Endothelial cell (in vitro differentiated cells): ENCODE measurements at regions not wholly inside any gene's neighbourhood (a gene's known extent, or its start where the extent isn't known, plus 50 kb on each side); places are given as distances from the start of the nearest gene placed in this dataset.

ENCODE experiments used
- DNase-seq: peaks from one replicate; pipeline ENCODE4 v3.0.0; 2021; ENCODE audit warnings: low spot score
- H3K27ac Mint-ChIP-seq: one replicate; pipeline ENCODE4 v1.8.0; 2021; ENCODE audit warnings: mixed read lengths, inconsistent platforms; ENCODE audit not compliant: unreplicated experiment
- H3K27me3 Mint-ChIP-seq: one replicate; pipeline ENCODE4 v1.8.0; 2021; ENCODE audit warnings: mild to moderate bottlenecking, moderate library complexity, mixed read lengths, inconsistent platforms; ENCODE audit not compliant: unreplicated experiment
- H3K36me3 Mint-ChIP-seq: one replicate; pipeline ENCODE4 v1.8.0; 2021; ENCODE audit warnings: mild to moderate bottlenecking, low read depth, mixed read lengths, inconsistent platforms; ENCODE audit not compliant: unreplicated experiment
- H3K4me1 Mint-ChIP-seq: one replicate; pipeline ENCODE4 v1.8.0; 2021; ENCODE audit warnings: mild to moderate bottlenecking, mixed read lengths, inconsistent platforms; ENCODE audit not compliant: unreplicated experiment
- H3K4me3 Mint-ChIP-seq: one replicate; pipeline ENCODE4 v1.8.0; 2021; ENCODE audit warnings: mild to moderate bottlenecking, mixed read lengths, inconsistent platforms; ENCODE audit not compliant: unreplicated experiment
- H3K9me3 Mint-ChIP-seq: one replicate; pipeline ENCODE4 v1.8.0; 2021; ENCODE audit warnings: mixed read lengths, inconsistent platforms; ENCODE audit not compliant: unreplicated experiment
- CTCF ChIP-seq: fragments of 200-600 bp; sonication (generic); IDR thresholded peaks from one replicate; pipeline ENCODE4 v1.5.0; 2021; ENCODE audit warnings: antibody characterized with exemption; ENCODE audit not compliant: unreplicated experiment

DNA sequence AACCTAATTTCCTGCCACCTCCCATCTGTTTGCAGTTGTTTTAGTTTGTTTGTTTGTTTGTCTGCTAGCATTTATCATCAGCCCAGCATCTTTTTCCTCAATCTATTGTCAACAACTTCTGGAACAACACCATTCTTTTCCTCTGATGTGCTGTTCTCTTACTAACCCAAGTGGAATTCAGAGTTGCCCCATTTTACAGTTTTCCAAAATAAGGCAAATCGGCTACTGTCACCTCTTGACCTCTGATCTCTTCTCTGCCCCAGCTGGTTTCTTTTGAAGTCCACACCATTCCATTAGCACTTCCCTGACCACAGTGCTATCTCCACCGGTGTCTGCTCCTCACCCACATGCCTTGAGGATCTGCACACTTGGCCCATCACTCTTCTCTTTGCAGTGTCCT is 102.4 kb downstream of the EFNB2 start:
- no peaks in the 10 kb centered on the region for H3K9me3 Mint-ChIP-seq
- H3K4me3 Mint-ChIP-seq = no peak overlapping the region
- H3K27ac Mint-ChIP-seq = peak overlapping the region; percentile 33
- peaks cover 10% of the 10 kb centered on the region for H3K4me1 Mint-ChIP-seq
- no peak for DNase-seq
- no peaks in the 10 kb centered on the region for H3K27me3 Mint-ChIP-seq
- TF ChIP-seq CTCF = no peak
- H3K36me3 Mint-ChIP-seq = no peaks in the 10 kb centered on the region

DNA sequence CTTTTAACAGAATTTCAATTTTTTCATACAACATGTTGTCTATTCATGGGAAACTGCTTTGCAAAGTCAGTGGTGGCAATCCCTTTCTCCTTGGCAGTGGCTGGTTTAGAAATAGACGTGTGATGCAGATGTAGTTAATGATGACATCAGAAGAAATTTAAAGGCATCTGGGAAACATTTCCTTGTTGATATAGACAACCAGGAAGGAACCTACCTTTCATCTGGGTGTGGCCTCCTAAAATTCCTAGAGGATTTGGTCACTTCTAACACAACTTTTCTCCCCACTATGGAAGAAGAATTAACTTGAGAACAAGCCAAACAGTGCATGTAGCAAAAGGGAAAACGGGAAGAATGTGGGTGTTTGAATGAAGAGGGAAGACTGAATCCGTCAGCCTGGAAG is 102.8 kb downstream of the EFNB2 start:
- Mint-ChIP-seq H3K4me1 (peaks cover 10% of the 10 kb centered on the region), H3K9me3 (no peaks in the 10 kb centered on the region), H3K4me3 (no peak overlapping the region), H3K27ac (peak overlapping the region; percentile 33), H3K27me3 (no peaks in the 10 kb centered on the region), H3K36me3 (no peaks in the 10 kb centered on the region)
- no peak for DNase-seq
- TF ChIP-seq CTCF = no peak

DNA sequence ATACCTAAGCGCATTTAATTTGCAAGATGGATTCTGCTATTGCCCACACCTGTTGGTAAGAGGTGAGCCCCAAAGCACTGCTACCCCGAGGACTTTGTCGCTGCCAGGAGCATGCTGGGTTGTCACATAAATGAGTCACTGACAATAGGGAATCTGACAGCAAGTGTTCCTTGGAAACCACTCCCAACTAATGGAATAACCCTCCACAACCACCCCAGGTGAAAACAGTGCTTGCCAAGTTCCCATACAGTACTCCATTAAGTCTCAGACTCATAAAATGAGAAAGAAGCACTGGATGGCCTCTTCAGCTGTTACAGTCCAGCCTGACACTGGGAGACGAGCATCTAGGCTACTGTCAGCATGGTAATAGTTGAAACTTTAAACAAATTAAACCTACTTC is 108.6 kb downstream of the EFNB2 start:
- Mint-ChIP-seq H3K4me1 (peaks cover 5% of the 10 kb centered on the region), H3K9me3 (no peaks in the 10 kb centered on the region), H3K4me3 (no peak overlapping the region), H3K36me3 (no peaks in the 10 kb centered on the region), H3K27ac (no peak overlapping the region), H3K27me3 (no peaks in the 10 kb centered on the region)
- TF ChIP-seq CTCF = no peak
- DNase-seq = no peak

- H3K36me3 Mint-ChIP-seq = no peaks in the 10 kb centered on the region
- H3K27ac Mint-ChIP-seq = no peak overlapping the region
- H3K4me3 Mint-ChIP-seq = no peak overlapping the region
- H3K4me1 Mint-ChIP-seq = peaks cover 5% of the 10 kb centered on the region
- no peaks in the 10 kb centered on the region for H3K27me3 Mint-ChIP-seq
- H3K9me3 Mint-ChIP-seq = no peaks in the 10 kb centered on the region
- no peak for DNase-seq
- TF ChIP-seq CTCF = no peak
Measured at GRCh38 chr13:106425661-106426060, 109.8 kb downstream of the EFNB2 start.

DNA sequence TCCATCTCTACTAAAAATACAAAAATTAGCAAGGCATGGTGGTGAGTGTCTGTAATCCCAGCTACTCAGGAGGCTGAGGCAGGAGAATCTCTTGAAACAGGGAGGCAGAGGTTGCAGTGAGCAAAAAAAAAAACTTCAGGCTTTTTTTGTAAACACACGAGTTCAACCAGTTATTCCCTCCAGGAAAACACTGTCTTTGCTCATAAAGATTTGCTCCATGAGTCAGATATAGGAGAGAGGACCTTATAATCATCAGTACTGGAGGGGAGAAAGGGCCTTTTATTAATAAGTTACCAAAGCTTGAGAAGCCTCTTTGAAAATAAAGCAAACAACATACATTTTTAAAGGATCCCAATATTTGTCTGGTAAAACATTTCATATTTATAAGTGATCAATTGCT is 110.7 kb downstream of the EFNB2 start:
- TF ChIP-seq CTCF = no peak
- Mint-ChIP-seq H3K36me3 (no peaks in the 10 kb centered on the region), H3K4me3 (no peak overlapping the region), H3K27ac (no peak overlapping the region), H3K9me3 (no peaks in the 10 kb centered on the region), H3K27me3 (no peaks in the 10 kb centered on the region), H3K4me1 (peaks cover 5% of the 10 kb centered on the region)
- DNase-seq = no peak
